Testis (tissue), 2 donors: ENCODE measurements at regions not wholly inside any gene's neighbourhood (a gene's known extent, or its start where the extent isn't known, plus 50 kb on each side); places are given as distances from the start of the nearest gene placed in this dataset.

Experiments used
- POLR2A ChIP-seq: fragments of 450-650 bp; IDR thresholded peaks from one replicate; pipeline ENCODE4 v1.6.1; 2017; ENCODE audit warnings: antibody characterized with exemption, mild to moderate bottlenecking, moderate library complexity
- TF ChIP-seq, protein P1 (sequence below), 3 experiments: fragments of 450-650 bp in 2 of 3; fragments of 200-600 bp in 1 of 3; sonication (generic) in 1 of 3; IDR thresholded peaks; one replicate each; pipeline ENCODE4 v1.5.1; 2016 to 2019; ENCODE audit warnings: antibody characterized with exemption in 3 of 3, mild to moderate bottlenecking in 2 of 3, moderate library complexity in 1 of 3

DNA sequence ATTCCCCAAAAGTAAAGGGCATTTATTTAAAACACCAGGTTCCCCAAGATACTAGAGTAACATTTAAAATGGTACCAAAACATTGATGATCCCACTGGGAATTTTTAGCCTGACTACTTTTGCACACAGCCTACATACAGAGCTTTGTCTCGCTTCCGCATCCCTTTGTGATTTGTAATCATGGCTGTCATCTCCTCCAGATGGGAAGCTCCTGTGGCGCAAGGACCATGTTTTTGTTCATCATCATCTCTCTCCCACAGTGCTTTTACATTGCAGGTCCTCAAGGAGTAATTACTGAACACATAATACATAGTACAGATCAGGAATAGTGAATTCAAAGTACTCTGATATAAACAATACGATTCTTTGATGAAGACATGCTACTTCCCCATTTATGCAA, 231.2 kb upstream of the MTNR1B start:
- TF ChIP-seq, protein P1, sequence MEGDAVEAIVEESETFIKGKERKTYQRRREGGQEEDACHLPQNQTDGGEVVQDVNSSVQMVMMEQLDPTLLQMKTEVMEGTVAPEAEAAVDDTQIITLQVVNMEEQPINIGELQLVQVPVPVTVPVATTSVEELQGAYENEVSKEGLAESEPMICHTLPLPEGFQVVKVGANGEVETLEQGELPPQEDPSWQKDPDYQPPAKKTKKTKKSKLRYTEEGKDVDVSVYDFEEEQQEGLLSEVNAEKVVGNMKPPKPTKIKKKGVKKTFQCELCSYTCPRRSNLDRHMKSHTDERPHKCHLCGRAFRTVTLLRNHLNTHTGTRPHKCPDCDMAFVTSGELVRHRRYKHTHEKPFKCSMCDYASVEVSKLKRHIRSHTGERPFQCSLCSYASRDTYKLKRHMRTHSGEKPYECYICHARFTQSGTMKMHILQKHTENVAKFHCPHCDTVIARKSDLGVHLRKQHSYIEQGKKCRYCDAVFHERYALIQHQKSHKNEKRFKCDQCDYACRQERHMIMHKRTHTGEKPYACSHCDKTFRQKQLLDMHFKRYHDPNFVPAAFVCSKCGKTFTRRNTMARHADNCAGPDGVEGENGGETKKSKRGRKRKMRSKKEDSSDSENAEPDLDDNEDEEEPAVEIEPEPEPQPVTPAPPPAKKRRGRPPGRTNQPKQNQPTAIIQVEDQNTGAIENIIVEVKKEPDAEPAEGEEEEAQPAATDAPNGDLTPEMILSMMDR (IDR thresholded peaks at IDR 0.05): no peak
- no peak for TF ChIP-seq POLR2A
